Suppressor macrophage treated with lipopolysaccharide for 4 hours (primary cell): ENCODE measurements at regions not wholly inside any gene's neighbourhood (a gene's known extent, or its start where the extent isn't known, plus 50 kb on each side); places are given as distances from the start of the nearest gene placed in this dataset.
"Not testable (repeated sequence)": the region's sequence is repeated elsewhere in the genome, so short reads cannot be mapped to it uniquely, and the experiment has no call there.

ENCODE experiments used
- DNase-seq: peaks from one replicate; pipeline ENCODE4 v3.0.0-alpha.2; 2020

GRCh38 chr5:162811071-162811470 is 626.3 kb upstream of the CCNG1 start:
- DNase-seq: no peak

DNA sequence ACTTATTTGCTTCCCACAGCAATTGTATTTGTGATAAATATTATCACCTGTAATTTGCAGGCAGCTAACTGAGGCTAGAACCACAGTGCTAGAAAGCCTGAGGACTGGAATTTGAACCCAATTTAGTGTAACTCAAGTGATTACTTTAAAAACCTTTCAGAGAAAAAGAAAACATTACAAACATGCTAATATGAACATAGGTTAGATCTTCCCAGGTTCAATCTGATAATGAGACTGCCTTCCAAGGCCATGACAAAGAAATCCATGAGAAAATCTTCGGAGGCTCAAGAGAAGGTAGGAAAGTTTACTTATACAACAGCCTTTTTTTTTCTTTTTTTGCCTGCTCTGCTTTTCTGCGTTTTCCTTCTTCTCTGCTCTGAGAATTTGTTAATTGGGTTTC is 620.6 kb upstream of the CCNG1 start:
- DNase-seq: no peak

DNA sequence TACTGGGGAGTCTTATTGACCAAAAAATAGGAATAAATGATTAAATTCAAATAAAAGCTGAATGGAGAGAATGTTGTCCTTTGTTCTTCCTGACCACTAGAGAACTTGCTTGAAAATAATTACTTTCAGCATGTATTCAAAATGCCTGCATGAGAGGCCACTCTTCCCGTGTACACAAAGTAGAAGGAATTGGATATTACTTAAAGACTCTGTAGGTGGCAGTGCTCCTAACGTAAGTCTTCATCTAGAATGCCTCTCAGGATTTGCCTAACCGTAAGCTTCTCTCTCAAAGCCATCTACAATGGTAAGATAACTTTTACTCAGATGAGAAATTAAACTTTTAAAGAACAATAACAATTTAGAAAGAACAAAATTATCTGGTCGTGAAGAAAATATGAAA is 620.0 kb upstream of the CCNG1 start:
- DNase-seq: no peak

DNA sequence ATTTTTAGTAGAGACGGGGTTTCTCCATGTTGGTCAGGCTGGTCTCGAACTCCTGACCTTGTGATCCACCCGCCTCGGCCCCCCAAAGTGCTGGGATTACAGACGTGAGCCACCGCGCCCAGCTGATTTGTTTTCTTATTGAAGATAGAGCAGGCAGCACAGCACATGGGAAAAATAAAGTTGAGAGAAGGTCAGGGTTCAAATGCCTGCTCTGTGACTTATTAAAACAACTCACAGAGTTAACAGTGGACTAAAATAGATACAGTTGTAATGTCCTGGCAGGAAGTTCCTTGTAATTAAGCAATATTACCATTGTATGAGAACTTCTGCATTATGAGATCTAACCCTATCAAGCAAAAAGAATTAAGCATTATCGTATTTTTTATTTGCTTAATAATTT is 615.7 kb upstream of the CCNG1 start:
- DNase-seq: not testable (repeated sequence)

DNA sequence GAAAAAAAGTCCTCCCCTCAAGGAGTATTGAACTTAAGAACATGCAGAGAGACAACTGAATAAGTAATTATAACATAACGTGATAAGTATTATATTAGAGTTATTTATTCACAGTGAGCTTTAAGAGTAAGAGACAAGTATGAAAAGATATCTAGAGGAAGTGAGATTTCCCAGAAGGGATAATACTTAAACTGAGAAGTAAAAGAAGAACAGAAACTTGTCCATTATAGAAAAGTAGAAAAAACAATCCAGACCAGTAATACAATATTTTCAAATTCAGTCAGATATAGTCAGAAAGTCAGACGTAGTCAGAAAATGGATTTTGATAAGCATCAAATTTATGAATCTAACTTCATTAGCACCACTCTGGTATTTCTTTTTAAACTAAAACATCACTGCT is 613.0 kb upstream of the CCNG1 start:
- no peak for DNase-seq

GRCh38 chr5:162837155-162837554 is 600.2 kb upstream of the CCNG1 start:
- DNase-seq: no peak

GRCh38 chr5:162842727-162843126 is 594.7 kb upstream of the CCNG1 start:
- DNase-seq: no peak

DNA sequence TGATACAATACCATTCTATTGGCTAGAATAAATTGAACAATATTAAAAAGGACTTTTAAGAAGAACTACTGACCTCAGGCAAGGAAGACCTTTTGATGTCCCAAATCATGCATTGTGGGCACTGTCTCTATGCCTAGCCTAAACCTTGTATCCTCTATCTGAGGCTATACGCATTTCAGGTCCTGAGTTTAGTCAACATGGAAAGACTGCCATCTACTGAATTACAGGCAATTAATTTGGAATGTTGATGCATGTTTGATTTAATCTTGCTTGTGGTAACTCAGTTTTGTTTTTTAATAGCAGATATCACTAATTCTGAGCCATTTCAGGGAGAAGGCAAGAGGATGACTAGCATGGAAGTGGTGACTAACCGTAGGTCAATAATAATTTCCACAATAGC is 585.3 kb upstream of the CCNG1 start:
- DNase-seq: no peak

DNA sequence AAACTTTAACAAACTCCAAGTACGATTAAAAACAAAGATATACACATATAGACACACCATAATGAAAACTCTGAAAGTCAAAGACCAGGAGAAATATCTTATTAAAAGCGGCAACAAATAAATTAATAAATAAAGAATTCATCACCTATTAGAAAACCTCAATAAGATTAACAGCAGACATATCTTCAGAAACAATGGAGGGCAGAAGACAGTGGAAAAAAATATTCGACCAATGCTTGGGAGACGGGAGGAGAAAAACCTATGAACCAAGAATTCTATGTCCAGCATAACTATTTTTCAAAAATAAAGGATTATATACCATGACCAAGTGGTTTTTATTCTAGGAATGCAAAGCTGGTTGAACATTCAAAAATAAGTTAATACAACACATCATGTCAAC is 578.6 kb upstream of the CCNG1 start:
- DNase-seq: no peak

DNA sequence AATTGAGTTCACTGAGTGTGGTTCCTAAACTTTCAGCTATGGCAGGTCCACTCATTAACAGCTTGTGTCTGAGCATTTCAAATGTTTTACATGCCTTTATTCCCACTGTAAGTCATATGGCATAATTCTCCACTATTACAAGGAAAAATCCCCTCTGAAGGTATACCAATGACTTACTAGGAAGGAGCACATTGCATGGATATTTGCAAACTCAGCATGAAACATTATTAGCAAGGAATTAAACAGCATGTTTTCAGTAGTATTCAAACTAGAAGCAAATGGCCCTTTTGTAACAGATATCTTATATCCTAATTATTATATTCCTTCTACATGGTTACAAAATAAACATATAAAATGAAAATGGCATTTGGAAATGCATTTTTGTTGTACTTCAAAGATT is 566.4 kb upstream of the CCNG1 start:
- no peak for DNase-seq

DNA sequence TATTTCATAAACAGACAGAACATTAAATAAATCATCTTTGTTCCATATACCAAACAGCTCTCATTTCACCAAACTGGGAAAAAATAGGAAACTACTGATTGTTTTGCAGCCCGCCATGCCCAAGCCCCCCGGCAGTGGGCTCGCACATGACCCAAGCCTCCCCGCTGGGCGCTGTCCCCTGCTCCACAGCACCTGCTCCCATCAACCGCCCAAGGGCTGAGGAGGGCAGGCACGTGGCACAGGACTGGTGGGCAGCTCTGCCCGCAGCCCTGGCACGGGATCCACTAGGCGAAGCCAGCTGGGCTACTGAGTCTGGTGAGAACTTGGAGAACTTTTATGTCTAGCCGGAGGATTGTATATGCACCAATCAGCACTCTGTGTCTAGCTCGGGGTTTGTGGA is 554.8 kb upstream of the CCNG1 start:
- DNase-seq: no peak

DNA sequence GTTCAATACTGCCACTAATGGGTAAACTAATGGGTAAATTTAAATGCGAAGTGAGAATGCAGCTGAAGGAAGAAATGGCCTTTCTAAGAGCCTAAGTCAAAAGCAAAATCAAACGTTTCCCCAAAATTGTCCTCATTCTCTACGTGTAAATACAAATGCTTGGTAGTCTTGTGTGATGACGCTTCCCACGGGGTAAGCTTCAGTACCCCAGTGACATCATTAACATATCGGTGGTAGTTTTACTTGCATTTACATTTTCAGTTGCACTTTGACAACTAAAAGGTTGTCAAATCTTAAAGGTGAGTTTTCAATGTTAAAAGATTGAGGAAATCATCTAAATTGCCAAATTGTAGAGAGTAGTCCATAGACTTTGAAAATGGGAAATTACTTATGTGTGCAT is 550.7 kb upstream of the CCNG1 start:
- DNase-seq: no peak

- DNase-seq: no peak
Observed at GRCh38 chr5:162888268-162888667, 549.1 kb upstream of the CCNG1 start.

DNA sequence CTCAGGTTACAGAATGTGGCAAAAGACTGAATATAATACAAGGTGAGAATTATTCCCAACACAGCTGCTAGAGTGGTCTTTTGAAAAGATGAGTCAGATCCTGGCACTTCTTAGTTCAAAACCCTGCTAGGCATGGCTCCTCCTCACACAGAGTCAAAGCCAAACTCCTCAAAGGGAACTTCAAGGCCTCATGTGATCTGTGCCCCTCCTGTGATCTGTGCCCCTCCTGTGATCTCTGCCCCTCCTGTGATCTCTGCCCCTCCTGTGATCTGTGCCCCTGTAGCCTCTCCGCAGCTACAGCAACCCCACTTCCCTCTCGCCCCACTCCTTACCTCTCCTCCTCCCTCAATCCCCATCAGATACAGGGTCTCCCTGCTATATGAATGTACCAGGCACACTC is 525.5 kb upstream of the CCNG1 start:
- no peak for DNase-seq

- DNase-seq: no peak
Observed at GRCh38 chr5:162916368-162916767, 521.0 kb upstream of the CCNG1 start.

- no peak for DNase-seq
Observed at GRCh38 chr5:162929104-162929503, 508.3 kb upstream of the CCNG1 start.

DNA sequence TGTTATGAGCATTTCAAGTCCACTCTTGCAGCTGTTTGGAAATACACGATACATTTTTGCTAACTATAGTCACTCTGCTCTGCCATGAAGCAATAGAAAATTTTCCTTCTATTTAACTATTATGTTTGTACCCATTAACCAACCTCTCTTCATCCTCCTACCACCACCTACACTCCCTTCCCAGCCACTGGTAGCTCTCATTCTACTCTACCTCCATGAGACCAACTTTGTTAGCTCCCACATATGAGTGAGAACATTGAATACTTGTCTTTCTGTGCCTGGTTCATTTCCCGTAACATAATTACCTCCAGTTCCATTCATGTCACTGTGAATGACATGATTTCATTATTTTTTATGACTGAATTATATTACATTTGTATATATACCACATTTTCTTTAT is 505.9 kb upstream of the CCNG1 start:
- DNase-seq: no peak

- no peak for DNase-seq
Observed at GRCh38 chr5:162939991-162940390, 497.4 kb upstream of the CCNG1 start.

GRCh38 chr5:162948677-162949076 is 488.7 kb upstream of the CCNG1 start:
- DNase-seq: no peak

- no peak for DNase-seq
Observed at GRCh38 chr5:162956570-162956969, 480.8 kb upstream of the CCNG1 start.

DNA sequence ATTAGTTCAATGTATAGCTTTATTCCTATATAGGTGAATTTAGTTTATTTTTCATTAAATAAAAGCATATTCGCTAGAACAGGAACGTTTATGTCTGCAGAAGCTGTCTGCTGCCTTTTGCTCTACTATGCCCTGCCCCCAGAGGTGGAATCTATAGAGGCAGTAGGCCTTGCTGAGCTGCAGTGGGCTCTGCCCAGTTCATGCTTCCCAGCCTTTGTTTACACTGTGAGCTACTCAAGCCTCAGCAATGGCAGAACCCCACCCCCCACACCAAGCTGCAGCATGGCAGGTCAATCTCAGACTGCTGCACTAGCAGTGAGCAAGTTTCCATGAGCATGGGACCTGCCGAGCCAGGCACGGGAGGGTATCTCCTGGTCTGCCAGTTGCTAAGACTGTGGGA is 473.3 kb upstream of the CCNG1 start:
- DNase-seq: not testable (repeated sequence)

- DNase-seq: no peak
Observed at GRCh38 chr5:162990063-162990462, 447.3 kb upstream of the CCNG1 start.

DNA sequence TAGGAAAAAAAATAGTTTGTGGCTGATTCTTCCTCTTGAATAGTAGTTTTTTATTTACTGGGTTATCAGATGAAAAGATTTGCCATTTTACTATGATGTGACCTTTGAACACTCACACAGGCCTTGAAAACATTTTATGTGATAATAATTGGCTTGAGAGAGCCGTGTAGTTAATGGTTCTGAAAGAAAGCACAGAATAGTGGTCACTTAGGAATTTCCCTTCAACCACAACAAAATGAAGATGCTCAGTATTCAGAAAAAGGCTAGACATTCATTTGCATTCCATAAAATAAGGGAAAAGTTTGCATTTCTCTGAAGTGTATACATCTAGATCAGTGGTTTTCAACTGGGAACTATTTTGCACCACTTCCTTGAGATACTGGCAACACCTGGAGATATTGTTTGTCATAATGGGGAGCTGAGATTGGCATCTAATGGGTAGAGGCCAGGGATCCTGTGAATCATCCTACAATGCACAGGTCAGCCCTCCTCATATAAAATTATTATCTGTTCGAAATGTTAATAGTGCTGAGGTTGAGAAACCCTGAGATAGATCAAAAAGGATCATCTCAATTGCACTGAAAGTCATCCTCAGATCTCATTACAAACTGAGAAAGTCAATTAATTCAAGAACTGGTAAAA is 446.4 kb upstream of the CCNG1 start:
- DNase-seq: no peak

- DNase-seq: no peak
Observed at GRCh38 chr5:162995568-162995967, 441.8 kb upstream of the CCNG1 start.

DNA sequence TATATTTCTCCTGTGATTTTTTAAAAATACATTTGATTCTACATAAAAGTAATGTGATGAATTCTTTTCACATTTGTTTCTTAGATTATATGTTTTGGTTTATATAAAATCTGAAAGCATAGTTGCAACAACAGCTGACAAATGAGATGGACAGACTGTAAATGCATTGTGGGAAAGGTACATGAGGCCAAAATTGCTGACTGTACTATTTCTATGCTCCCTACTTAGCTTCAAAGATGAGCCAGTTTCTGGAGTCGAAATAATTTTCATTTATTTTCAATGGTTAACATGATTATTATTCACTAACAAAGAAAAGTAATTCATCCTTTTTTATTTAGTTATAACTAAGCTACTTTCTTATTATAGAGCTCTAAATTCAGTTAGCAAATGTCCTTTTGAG is 441.3 kb upstream of the CCNG1 start:
- DNase-seq: no peak

- no peak for DNase-seq
Observed at GRCh38 chr5:163005949-163006348, 431.4 kb upstream of the CCNG1 start.
